ENCODE measurements at regions not wholly inside any gene's neighbourhood (a gene's known extent, or its start where the extent isn't known, plus 50 kb on each side); places are given as distances from the start of the nearest gene placed in this dataset.

- Mint-ChIP-seq H3K4me1 (no peaks in the 10 kb centered on the region), H3K9me3 (peaks cover 2% of the 10 kb centered on the region)
Observed at GRCh38 chr6:71029555-71029954, 72.7 kb upstream of the B3GAT2 start.

DNA sequence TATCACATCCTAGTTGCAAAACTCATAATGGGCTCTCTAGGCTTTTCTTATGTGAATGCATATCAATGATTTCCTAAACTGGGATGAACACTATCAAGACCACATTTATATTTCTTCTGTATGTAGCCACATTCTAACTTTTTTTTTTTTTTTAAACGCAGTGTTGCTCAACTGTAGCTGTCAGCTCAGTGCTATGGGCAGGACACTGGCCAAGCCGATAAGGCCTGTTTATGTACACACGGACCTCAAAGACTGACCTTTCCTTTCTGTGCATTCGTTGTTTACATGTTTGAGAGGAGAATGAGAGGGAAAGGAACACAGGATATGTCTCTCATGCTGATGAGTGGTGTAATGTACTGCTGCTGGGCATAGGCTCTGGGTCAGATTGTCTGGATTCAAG is 75.1 kb upstream of the B3GAT2 start:
- no peak for DNase-seq (ENCODE audit: low spot score in 2 of 2, unreplicated experiment in 2 of 2)

More at GRCh38 chr6:71029555-71029954, 72.7 kb upstream of the B3GAT2 start:
- H3K36me3 Mint-ChIP-seq: no peaks in the 10 kb centered on the region
- no peak overlapping the region for H3K27ac Mint-ChIP-seq
- no peak overlapping the region for H3K4me3 Mint-ChIP-seq
- H3K27me3 Mint-ChIP-seq (ENCODE audit: low read depth): no peaks in the 10 kb centered on the region
- no peak for DNase-seq (ENCODE audit: low spot score in 2 of 2, unreplicated experiment in 2 of 2)
- TF ChIP-seq CTCF (IDR thresholded peaks at IDR 0.05; ENCODE audit: unreplicated experiment): no peak

DNA sequence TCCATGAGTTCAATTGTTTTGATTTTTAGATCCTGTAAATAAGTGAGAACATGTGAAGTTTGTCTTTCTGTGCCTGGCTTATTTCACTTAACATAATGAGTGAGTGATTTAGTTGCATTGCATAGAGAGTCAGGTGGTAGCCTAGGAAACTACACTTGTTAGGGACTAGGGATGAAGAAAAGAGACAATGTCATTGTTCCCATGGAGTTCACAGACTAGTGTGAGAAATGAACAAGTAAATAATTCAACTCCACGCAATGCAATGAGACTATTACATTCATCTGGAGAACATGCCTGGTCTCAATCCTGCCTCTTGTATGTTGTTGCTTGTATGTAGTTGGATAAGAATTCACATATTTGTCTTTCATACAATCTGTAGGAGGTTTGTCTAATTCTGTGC is 76.3 kb upstream of the B3GAT2 start:
- no peak for TF ChIP-seq CTCF (IDR thresholded peaks at IDR 0.05; ENCODE audit: unreplicated experiment)
- Mint-ChIP-seq H3K36me3 (no peaks in the 10 kb centered on the region), H3K9me3 (no peaks in the 10 kb centered on the region), H3K27me3 (ENCODE audit: low read depth) (no peaks in the 10 kb centered on the region), H3K27ac (no peak overlapping the region), H3K4me1 (no peaks in the 10 kb centered on the region), H3K4me3 (no peak overlapping the region)
- DNase-seq (ENCODE audit: low spot score in 2 of 2, unreplicated experiment in 2 of 2): no peak

More for the DNA sequence above, 75.1 kb upstream of the B3GAT2 start:
- Mint-ChIP-seq H3K4me1 (no peaks in the 10 kb centered on the region), H3K27ac (no peak overlapping the region), H3K27me3 (ENCODE audit: low read depth) (no peaks in the 10 kb centered on the region), H3K36me3 (no peaks in the 10 kb centered on the region), H3K9me3 (no peaks in the 10 kb centered on the region), H3K4me3 (no peak overlapping the region)
- no peak for TF ChIP-seq CTCF (IDR thresholded peaks at IDR 0.05; ENCODE audit: unreplicated experiment)

GRCh38 chr6:71033890-71034289 is 77.0 kb upstream of the B3GAT2 start:
- Mint-ChIP-seq H3K4me1 (no peaks in the 10 kb centered on the region), H3K9me3 (no peaks in the 10 kb centered on the region), H3K4me3 (no peak overlapping the region), H3K36me3 (no peaks in the 10 kb centered on the region), H3K27ac (no peak overlapping the region), H3K27me3 (ENCODE audit: low read depth) (no peaks in the 10 kb centered on the region)
- TF ChIP-seq CTCF (IDR thresholded peaks at IDR 0.05; ENCODE audit: unreplicated experiment): no peak
- DNase-seq (ENCODE audit: low spot score in 2 of 2, unreplicated experiment in 2 of 2): no peak

DNA sequence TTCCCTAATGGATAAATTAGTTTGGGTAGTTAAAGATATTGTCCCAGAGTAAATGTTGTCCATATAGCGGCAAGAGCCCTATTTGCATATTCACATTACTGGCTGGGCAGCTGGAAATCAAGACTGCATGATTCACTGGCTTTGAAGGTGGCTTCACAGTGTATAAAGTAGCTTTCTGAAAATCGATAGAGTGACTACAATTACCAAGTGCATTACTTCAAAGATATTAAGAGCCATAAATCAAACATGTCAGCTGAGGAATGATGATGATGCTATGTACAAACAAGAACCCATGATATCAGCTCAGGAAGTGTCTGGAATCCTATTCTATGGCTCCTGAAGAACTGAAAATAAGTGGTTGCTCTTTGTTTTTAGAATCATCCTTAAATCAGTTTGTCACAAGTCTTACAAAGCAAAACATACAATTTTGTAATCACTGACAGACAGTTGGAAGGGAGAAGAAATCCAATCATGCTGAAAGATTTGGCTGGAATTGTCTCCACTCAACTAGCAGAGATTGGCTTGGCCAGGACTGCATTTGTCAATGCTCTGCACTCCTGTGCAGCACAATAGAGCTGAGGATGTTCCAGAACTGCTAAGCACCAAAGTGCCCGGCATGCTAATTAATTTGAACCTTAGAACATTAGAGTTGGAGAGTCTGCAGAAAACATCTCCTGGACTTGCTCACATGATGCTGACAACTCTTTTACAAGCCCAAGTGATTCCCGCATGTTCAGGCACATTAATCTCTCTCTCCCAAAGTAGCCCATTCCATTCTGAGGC is 77.9 kb upstream of the B3GAT2 start:
- H3K36me3 Mint-ChIP-seq: no peaks in the 10 kb centered on the region
- DNase-seq (ENCODE audit: low spot score in 2 of 2, unreplicated experiment in 2 of 2): no peak
- no peak for TF ChIP-seq CTCF (IDR thresholded peaks at IDR 0.05; ENCODE audit: unreplicated experiment)
- no peak overlapping the region for H3K4me3 Mint-ChIP-seq
- no peak overlapping the region for H3K27ac Mint-ChIP-seq
- no peaks in the 10 kb centered on the region for H3K27me3 Mint-ChIP-seq (ENCODE audit: low read depth)
- H3K9me3 Mint-ChIP-seq: no peaks in the 10 kb centered on the region
- H3K4me1 Mint-ChIP-seq: no peaks in the 10 kb centered on the region

All from mesothelial cell of epicardium (in vitro differentiated cells).